Posterior vena cava (tissue), 2 donors: ENCODE measurements at regions not wholly inside any gene's neighbourhood (a gene's known extent, or its start where the extent isn't known, plus 50 kb on each side); places are given as distances from the start of the nearest gene placed in this dataset.

Source experiments
- DNase-seq: peaks from one replicate; pipeline ENCODE4 v3.0.0-alpha.2; 2020; ENCODE audit warnings: low spot score
- intact Hi-C, 2 donors: fragments of 100-400 bp; cut with DNase I; formaldehyde crosslinking; loops; one replicate each; pipeline versions ENCODE4 v1.14.1 to v1.14.2; 2022 to 2023
- donor health status: DM: yes; HTN: yes; CAD: no.
- donor health status: DM: yes; HTN: yes; CAD: no.

- no peak for DNase-seq
- intact Hi-C loops: no loop called here
Observed at GRCh38 chr4:163620738-163621137, 126.2 kb downstream of the TMA16 start.

- intact Hi-C loops: no loop called here
- DNase-seq: no peak
Observed at GRCh38 chr4:163621821-163622220, 127.3 kb downstream of the TMA16 start.

DNA sequence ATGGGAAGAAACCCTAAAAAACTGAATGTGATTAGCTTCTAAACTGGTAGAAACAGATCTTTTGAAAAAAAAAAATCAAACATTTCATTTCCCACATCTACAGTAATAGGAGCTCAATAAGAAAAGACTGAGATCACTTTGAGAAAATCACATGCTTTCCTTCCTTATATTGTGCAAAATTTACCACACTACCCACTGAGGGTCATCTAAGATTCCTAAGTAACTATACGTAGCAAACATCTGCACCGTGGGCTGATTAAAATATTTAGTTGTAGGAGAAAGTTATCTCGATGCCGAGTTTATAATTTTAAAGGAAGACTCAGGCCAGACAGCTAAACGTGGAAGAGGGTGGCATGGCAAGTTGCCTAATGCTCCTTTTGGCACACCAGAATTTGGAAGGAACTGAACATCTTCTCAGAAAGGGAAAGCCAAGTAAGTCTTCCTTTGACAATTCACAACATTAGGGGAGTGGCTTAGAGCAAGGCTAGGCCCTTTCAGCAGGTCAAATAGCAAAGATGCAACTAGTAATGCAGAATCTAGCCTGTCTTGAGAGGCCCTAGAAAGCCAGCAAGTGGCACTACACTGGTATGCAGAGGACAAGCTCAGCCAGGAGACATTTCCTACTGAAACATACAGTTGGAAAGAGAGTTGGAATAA lies 128.0 kb downstream of the TMA16 start:
- intact Hi-C loops: no loop called here
- DNase-seq: no peak

DNA sequence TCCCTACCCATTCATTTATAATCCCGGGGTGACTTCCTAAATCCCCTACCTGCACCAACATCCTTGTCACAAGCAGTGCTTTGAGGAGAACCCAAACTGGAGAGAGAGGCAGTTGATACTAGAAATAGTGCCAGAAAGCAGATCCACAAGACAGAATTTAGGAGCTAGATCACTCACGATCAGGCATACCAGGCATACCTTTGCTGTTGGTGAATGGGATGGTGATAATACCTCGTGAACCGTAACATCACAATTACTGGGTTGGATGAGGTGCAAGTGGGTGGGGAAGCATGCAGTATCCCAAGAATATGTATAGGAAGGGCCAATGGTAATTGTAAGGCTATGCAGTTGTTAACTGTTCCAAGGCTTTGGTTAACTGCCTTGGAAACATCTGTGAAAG lies 129.3 kb downstream of the TMA16 start:
- DNase-seq: no peak
- intact Hi-C loops: no loop called here

DNA sequence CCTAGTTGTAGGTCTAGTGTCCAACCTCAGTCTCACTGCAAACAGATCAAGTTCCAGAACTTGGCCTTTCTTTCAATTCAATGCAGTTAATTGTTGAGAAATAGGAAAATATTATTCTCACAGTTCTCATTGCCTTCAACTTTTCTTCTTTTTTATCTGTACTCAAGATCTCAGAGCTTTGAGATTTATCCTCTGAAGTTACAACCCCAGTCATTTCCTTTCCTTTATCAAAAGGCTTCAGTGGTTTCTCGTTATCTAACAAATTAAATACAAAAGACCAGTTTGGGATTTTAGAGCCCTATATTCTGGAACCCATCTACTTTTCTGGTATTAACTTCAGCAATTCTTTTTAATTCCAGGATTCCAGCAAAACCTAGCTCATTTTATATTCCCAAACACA lies 130.2 kb downstream of the TMA16 start:
- no peak for DNase-seq
- intact Hi-C loops: no loop called here

DNA sequence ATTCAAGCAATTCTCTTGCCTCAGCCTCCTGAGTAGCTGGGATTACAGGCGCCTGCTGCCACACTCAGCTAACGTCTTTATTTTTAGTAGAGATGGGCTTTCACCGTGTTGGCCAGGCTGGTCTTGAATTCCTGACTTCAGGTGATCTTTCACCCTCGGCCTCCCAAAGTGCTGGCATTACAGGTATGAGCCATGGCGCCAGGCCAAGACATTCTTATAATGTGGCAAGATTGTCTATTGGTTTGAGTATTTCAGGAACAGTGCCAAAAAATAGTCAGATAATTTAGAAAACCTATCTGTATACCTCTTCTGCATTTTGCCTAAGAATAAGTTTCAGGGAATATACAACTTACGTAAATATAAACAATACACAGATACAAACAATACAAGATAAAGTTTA lies 136.8 kb downstream of the TMA16 start:
- intact Hi-C loops: no loop called here
- no peak for DNase-seq

GRCh38 chr4:163638909-163639308 lies 144.4 kb downstream of the TMA16 start:
- intact Hi-C loops: no loop called here
- no peak for DNase-seq

- DNase-seq: no peak
- intact Hi-C loops: no loop called here
Observed at GRCh38 chr4:163649557-163650091, 155.1 kb downstream of the TMA16 start.

- DNase-seq: no peak
- intact Hi-C loops: no loop called here
Observed at GRCh38 chr4:163651761-163652160, 157.3 kb downstream of the TMA16 start.

DNA sequence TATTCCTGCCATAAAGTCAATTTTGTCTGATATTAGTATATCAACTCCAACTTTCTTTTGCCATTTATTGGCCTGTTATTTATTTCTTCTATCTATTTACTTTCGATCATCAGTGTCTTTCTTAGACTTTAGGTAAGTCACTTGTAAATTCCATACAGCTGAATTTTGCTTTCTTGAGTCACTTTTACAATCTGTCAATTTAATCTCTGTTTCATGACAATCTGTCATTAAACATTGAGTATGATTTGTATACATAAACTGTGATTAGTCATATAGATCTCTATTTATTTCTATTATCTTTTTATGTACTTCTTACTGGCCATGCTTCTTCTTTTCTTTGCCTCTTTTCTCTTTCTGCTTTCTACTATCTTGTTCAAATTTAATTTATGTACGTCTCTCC lies 160.1 kb downstream of the TMA16 start:
- no peak for DNase-seq
- intact Hi-C loops: no loop called here

GRCh38 chr4:163660636-163661035 lies 166.1 kb downstream of the TMA16 start:
- intact Hi-C loops: no loop called here
- no peak for DNase-seq

- intact Hi-C loops: no loop called here
- DNase-seq: no peak
Observed at GRCh38 chr4:163662768-163663167, 168.3 kb downstream of the TMA16 start.

DNA sequence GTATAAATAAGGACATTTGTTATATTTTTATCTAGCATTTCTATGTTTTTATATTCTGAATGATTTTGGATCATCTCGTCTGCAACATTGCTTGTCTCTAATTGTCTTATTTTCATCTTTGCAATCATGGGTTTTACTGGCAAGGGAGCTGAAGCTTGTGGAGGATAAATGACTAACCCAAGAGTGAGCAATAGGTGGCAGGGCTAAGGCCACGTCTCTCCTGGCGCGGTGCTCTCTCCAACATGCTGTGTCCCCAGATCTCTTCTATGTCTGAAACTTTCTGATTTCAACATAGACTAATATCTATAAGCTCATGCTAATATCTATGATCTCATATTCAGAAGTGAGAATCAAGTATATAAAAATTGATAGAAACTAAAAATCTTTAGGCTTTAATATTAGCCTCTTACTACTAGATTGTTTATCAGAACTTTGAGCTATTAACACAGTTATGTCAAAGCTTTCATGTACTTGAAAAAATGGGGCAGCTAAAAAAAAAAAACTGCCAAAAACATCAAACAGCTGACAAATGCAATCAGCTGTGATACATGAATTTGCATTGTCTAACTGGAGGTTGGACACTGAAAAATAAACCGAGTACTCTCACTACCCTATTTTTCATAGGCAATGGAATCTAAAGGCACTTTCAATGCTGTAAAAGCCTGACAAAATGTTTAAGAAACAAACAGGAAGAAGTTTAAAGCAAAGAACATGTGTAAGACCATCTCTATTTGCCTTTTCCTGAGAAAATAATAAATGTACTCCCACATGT lies 169.2 kb downstream of the TMA16 start:
- intact Hi-C loops: no loop called here

DNA sequence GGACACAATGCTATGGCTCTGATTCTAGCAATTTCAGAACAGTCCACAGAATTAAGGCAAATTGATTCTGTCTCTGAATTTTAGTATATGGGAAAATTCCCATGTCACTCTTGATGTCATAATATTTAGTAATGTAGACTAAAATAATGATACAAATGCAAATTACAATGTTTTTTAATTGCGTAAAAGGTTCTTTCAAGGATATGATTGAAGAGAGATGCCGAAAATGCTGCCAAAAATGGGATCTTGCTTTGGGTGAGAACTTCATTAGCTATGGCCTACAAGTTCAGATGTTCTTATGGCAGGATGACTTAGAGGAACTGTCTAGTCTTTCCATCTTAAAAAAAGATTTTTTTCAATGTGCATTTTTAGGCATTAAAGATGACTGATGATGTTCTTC lies 170.6 kb downstream of the TMA16 start:
- intact Hi-C loops: no loop called here

More for the DNA sequence above, 169.2 kb downstream of the TMA16 start:
- DNase-seq: no peak

GRCh38 chr4:163665521-163666331 lies 171.2 kb downstream of the TMA16 start:
- DNase-seq: no peak
- intact Hi-C loops: no loop called here

More for the DNA sequence above, 170.6 kb downstream of the TMA16 start:
- no peak for DNase-seq

DNA sequence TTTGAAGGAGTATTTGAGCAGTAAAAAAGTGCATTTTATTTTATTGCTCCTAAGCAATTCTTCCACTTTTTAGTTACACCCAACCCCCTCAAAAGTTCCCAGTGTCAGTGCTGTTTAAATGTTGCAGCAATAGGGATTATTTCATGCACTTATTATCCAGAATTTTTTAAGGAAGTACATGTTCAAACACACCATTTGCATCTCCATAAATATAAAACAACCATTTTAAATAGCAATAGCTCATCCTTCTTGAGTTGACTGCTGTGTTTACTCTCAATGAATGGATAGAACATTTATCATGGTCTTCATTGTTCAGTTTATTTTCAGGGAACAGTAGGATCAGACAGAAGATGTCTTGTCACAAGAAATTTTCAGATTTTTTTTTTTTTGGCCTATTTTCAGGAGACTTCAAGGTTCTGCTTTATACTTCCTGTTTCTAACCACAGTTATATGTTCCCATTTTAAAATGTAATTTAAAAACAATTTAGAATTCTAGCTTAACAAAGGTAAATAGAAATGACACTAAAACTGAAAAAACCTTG lies 171.9 kb downstream of the TMA16 start:
- intact Hi-C loops: no loop called here
- DNase-seq: no peak

DNA sequence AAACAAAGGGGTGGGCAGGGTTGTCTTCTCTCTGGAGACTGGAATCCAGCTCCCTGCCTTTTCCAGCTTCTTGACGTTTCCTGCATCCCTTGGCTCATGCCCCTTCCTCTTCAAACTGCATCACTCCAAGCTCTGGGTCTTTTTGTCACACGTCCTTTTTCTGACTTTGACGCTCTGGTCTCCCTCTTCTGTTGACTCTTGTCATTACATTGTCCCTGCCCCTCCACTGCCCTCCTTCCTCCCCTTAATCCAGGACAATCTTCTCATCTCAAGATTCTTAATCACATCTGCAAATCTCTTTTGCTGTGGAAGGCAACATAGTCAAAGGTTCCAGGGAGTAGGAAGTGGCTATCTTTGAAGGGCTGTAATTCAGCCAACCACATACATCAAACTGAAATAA lies 178.3 kb downstream of the TMA16 start:
- intact Hi-C loops: no loop called here
- DNase-seq: no peak

GRCh38 chr4:163673848-163674697 lies 179.6 kb downstream of the TMA16 start:
- intact Hi-C loops: no loop called here
- no peak for DNase-seq

GRCh38 chr4:163679189-163679588 lies 184.7 kb downstream of the TMA16 start:
- intact Hi-C loops: no loop called here
- no peak for DNase-seq
